ENCODE measurements at regions not wholly inside any gene's neighbourhood (a gene's known extent, or its start where the extent isn't known, plus 50 kb on each side); places are given as distances from the start of the nearest gene placed in this dataset.

GRCh38 chrX:39756086-39756883 is 341.5 kb downstream of the BCOR start:
- no peak for DNase-seq

GRCh38 chrX:39757971-39758370 is 339.8 kb downstream of the BCOR start:
- DNase-seq, result no peak

GRCh38 chrX:39758791-39759525 is 338.8 kb downstream of the BCOR start:
- DNase-seq, result no peak

GRCh38 chrX:39759526-39760224 is 338.1 kb downstream of the BCOR start:
- no peak for DNase-seq

- no peak for DNase-seq
Observed at GRCh38 chrX:39760930-39761329, 336.8 kb downstream of the BCOR start.

GRCh38 chrX:39762266-39762841 is 335.4 kb downstream of the BCOR start:
- DNase-seq, result no peak

GRCh38 chrX:39764441-39764914 is 333.3 kb downstream of the BCOR start:
- no peak for DNase-seq

- no peak for DNase-seq
Observed at GRCh38 chrX:39765327-39765726, 332.4 kb downstream of the BCOR start.

GRCh38 chrX:39766085-39766726 is 331.6 kb downstream of the BCOR start:
- no peak for DNase-seq

- DNase-seq, result no peak
Observed at GRCh38 chrX:39766855-39767254, 330.9 kb downstream of the BCOR start.

GRCh38 chrX:39767446-39767845 is 330.3 kb downstream of the BCOR start:
- no peak for DNase-seq

GRCh38 chrX:39769748-39770147 is 328.0 kb downstream of the BCOR start:
- DNase-seq, result no peak

- no peak for DNase-seq
Observed at GRCh38 chrX:39771089-39771488, 326.7 kb downstream of the BCOR start.

- no peak for DNase-seq
Observed at GRCh38 chrX:39772057-39772832, 325.5 kb downstream of the BCOR start.

GRCh38 chrX:39773150-39773549 is 324.6 kb downstream of the BCOR start:
- DNase-seq, result no peak

- no peak for DNase-seq
Observed at GRCh38 chrX:39773923-39774773, 323.6 kb downstream of the BCOR start.

GRCh38 chrX:39774774-39775328 is 322.9 kb downstream of the BCOR start:
- no peak for DNase-seq

GRCh38 chrX:39777623-39778025 is 320.1 kb downstream of the BCOR start:
- no peak for DNase-seq

GRCh38 chrX:39779952-39780783 is 317.6 kb downstream of the BCOR start:
- no peak for DNase-seq

- DNase-seq, result no peak
Observed at GRCh38 chrX:39782276-39782675, 315.5 kb downstream of the BCOR start.

All from DMS79 (cell line).